ENCODE measurements at regions not wholly inside any gene's neighbourhood (a gene's known extent, or its start where the extent isn't known, plus 50 kb on each side); places are given as distances from the start of the nearest gene placed in this dataset.

- no peak for DNase-seq (ENCODE audit: low read depth, low spot score)
- Histone ChIP-seq H3K27me3 (ENCODE audit: control insufficient read depth, insufficient read depth, low read length) (no peaks in the 10 kb centered on the region), H3K36me3 (ENCODE audit: control insufficient read depth, insufficient read depth, low read length) (no peaks in the 10 kb centered on the region), H3K9me3 (ENCODE audit: control insufficient read depth, insufficient read depth, low read length) (no peaks in the 10 kb centered on the region), H3K4me3 (ENCODE audit: low read length) (no peak overlapping the region), H3K4me1 (ENCODE audit: control insufficient read depth, insufficient read depth, low read length) (no peaks in the 10 kb centered on the region), H3K27ac (ENCODE audit: low read length) (no peak overlapping the region)
- WGBS (ENCODE audit: insufficient coverage, insufficient read length): no CpG with 5 or more reads among the region's 9 CpGs
These were observed 121.4 kb upstream of the CHST15 start for GRCh38 chr10:124214610-124215375.

GRCh38 chr10:124213899-124214510, 120.6 kb upstream of the CHST15 start:
- Histone ChIP-seq H3K4me1 (ENCODE audit: control insufficient read depth, insufficient read depth, low read length) (no peaks in the 10 kb centered on the region), H3K9me3 (ENCODE audit: control insufficient read depth, insufficient read depth, low read length) (no peaks in the 10 kb centered on the region), H3K27ac (ENCODE audit: low read length) (no peak overlapping the region), H3K27me3 (ENCODE audit: control insufficient read depth, insufficient read depth, low read length) (no peaks in the 10 kb centered on the region), H3K36me3 (ENCODE audit: control insufficient read depth, insufficient read depth, low read length) (no peaks in the 10 kb centered on the region), H3K4me3 (ENCODE audit: low read length) (no peak overlapping the region)
- no CpG with 5 or more reads among the region's 9 CpGs for WGBS (ENCODE audit: insufficient coverage, insufficient read length)
- no peak for DNase-seq (ENCODE audit: low read depth, low spot score)

- WGBS (ENCODE audit: insufficient coverage, insufficient read length): no CpG with 5 or more reads among the region's 2 CpGs
- Histone ChIP-seq H3K27ac (ENCODE audit: low read length) (no peak overlapping the region), H3K27me3 (ENCODE audit: control insufficient read depth, insufficient read depth, low read length) (no peaks in the 10 kb centered on the region), H3K9me3 (ENCODE audit: control insufficient read depth, insufficient read depth, low read length) (no peaks in the 10 kb centered on the region), H3K4me3 (ENCODE audit: low read length) (no peak overlapping the region), H3K36me3 (ENCODE audit: control insufficient read depth, insufficient read depth, low read length) (no peaks in the 10 kb centered on the region), H3K4me1 (ENCODE audit: control insufficient read depth, insufficient read depth, low read length) (no peaks in the 10 kb centered on the region)
- DNase-seq (ENCODE audit: low read depth, low spot score): no peak
These were observed 120.1 kb upstream of the CHST15 start for GRCh38 chr10:124213471-124213870.

- no peaks in the 10 kb centered on the region for H3K27me3 ChIP-seq (ENCODE audit: control insufficient read depth, insufficient read depth, low read length)
- no peak overlapping the region for H3K27ac ChIP-seq (ENCODE audit: low read length)
- no peaks in the 10 kb centered on the region for H3K4me1 ChIP-seq (ENCODE audit: control insufficient read depth, insufficient read depth, low read length)
- no CpG with 5 or more reads among the region's 9 CpGs for WGBS (ENCODE audit: insufficient coverage, insufficient read length)
- no peak for DNase-seq (ENCODE audit: low read depth, low spot score)
- H3K4me3 ChIP-seq (ENCODE audit: low read length): no peak overlapping the region
- no peaks in the 10 kb centered on the region for H3K36me3 ChIP-seq (ENCODE audit: control insufficient read depth, insufficient read depth, low read length)
- no peaks in the 10 kb centered on the region for H3K9me3 ChIP-seq (ENCODE audit: control insufficient read depth, insufficient read depth, low read length)
These were observed 119.3 kb upstream of the CHST15 start for GRCh38 chr10:124212702-124213101.

- H3K36me3 ChIP-seq (ENCODE audit: control insufficient read depth, insufficient read depth, low read length): no peaks in the 10 kb centered on the region
- no peaks in the 10 kb centered on the region for H3K27me3 ChIP-seq (ENCODE audit: control insufficient read depth, insufficient read depth, low read length)
- DNase-seq (ENCODE audit: low read depth, low spot score): no peak
- H3K4me3 ChIP-seq (ENCODE audit: low read length): no peak overlapping the region
- WGBS (ENCODE audit: insufficient coverage, insufficient read length): no CpG with 5 or more reads among the region's 8 CpGs
- no peak overlapping the region for H3K27ac ChIP-seq (ENCODE audit: low read length)
- H3K4me1 ChIP-seq (ENCODE audit: control insufficient read depth, insufficient read depth, low read length): no peaks in the 10 kb centered on the region
- H3K9me3 ChIP-seq (ENCODE audit: control insufficient read depth, insufficient read depth, low read length): no peaks in the 10 kb centered on the region
These were observed 118.5 kb upstream of the CHST15 start for GRCh38 chr10:124211921-124212320.

- no peak overlapping the region for H3K27ac ChIP-seq (ENCODE audit: low read length)
- WGBS (ENCODE audit: insufficient coverage, insufficient read length): no CpG with 5 or more reads among the region's 1 CpG
- no peak overlapping the region for H3K4me3 ChIP-seq (ENCODE audit: low read length)
- no peak for DNase-seq (ENCODE audit: low read depth, low spot score)
- H3K4me1 ChIP-seq (ENCODE audit: control insufficient read depth, insufficient read depth, low read length): no peaks in the 10 kb centered on the region
- H3K36me3 ChIP-seq (ENCODE audit: control insufficient read depth, insufficient read depth, low read length): no peaks in the 10 kb centered on the region
- no peaks in the 10 kb centered on the region for H3K27me3 ChIP-seq (ENCODE audit: control insufficient read depth, insufficient read depth, low read length)
- no peaks in the 10 kb centered on the region for H3K9me3 ChIP-seq (ENCODE audit: control insufficient read depth, insufficient read depth, low read length)
These were observed 116.9 kb upstream of the CHST15 start for GRCh38 chr10:124210263-124210662.

- Histone ChIP-seq H3K9me3 (ENCODE audit: control insufficient read depth, insufficient read depth, low read length) (no peaks in the 10 kb centered on the region), H3K27me3 (ENCODE audit: control insufficient read depth, insufficient read depth, low read length) (no peaks in the 10 kb centered on the region), H3K36me3 (ENCODE audit: control insufficient read depth, insufficient read depth, low read length) (no peaks in the 10 kb centered on the region), H3K27ac (ENCODE audit: low read length) (no peak overlapping the region), H3K4me3 (ENCODE audit: low read length) (no peak overlapping the region), H3K4me1 (ENCODE audit: control insufficient read depth, insufficient read depth, low read length) (no peaks in the 10 kb centered on the region)
- no CpG with 5 or more reads among the region's 5 CpGs for WGBS (ENCODE audit: insufficient coverage, insufficient read length)
- DNase-seq (ENCODE audit: low read depth, low spot score): no peak
These were observed 114.0 kb upstream of the CHST15 start for GRCh38 chr10:124207391-124207790.

GRCh38 chr10:124206616-124207015, 113.2 kb upstream of the CHST15 start:
- Histone ChIP-seq H3K27me3 (ENCODE audit: control insufficient read depth, insufficient read depth, low read length) (no peaks in the 10 kb centered on the region), H3K9me3 (ENCODE audit: control insufficient read depth, insufficient read depth, low read length) (no peaks in the 10 kb centered on the region), H3K4me1 (ENCODE audit: control insufficient read depth, insufficient read depth, low read length) (no peaks in the 10 kb centered on the region), H3K27ac (ENCODE audit: low read length) (no peak overlapping the region), H3K4me3 (ENCODE audit: low read length) (no peak overlapping the region), H3K36me3 (ENCODE audit: control insufficient read depth, insufficient read depth, low read length) (no peaks in the 10 kb centered on the region)
- WGBS (ENCODE audit: insufficient coverage, insufficient read length): no CpG with 5 or more reads among the region's 4 CpGs
- DNase-seq (ENCODE audit: low read depth, low spot score): no peak

GRCh38 chr10:124205432-124205831, 112.0 kb upstream of the CHST15 start:
- Histone ChIP-seq H3K27ac (ENCODE audit: low read length) (no peak overlapping the region), H3K36me3 (ENCODE audit: control insufficient read depth, insufficient read depth, low read length) (no peaks in the 10 kb centered on the region), H3K4me1 (ENCODE audit: control insufficient read depth, insufficient read depth, low read length) (no peaks in the 10 kb centered on the region), H3K4me3 (ENCODE audit: low read length) (no peak overlapping the region), H3K27me3 (ENCODE audit: control insufficient read depth, insufficient read depth, low read length) (no peaks in the 10 kb centered on the region), H3K9me3 (ENCODE audit: control insufficient read depth, insufficient read depth, low read length) (no peaks in the 10 kb centered on the region)
- DNase-seq (ENCODE audit: low read depth, low spot score): no peak
- no CpG with 5 or more reads among the region's 1 CpG for WGBS (ENCODE audit: insufficient coverage, insufficient read length)

GRCh38 chr10:124204726-124205125, 111.3 kb upstream of the CHST15 start:
- Histone ChIP-seq H3K36me3 (ENCODE audit: control insufficient read depth, insufficient read depth, low read length) (no peaks in the 10 kb centered on the region), H3K27ac (ENCODE audit: low read length) (no peak overlapping the region), H3K9me3 (ENCODE audit: control insufficient read depth, insufficient read depth, low read length) (no peaks in the 10 kb centered on the region), H3K4me3 (ENCODE audit: low read length) (no peak overlapping the region), H3K27me3 (ENCODE audit: control insufficient read depth, insufficient read depth, low read length) (no peaks in the 10 kb centered on the region), H3K4me1 (ENCODE audit: control insufficient read depth, insufficient read depth, low read length) (no peaks in the 10 kb centered on the region)
- DNase-seq (ENCODE audit: low read depth, low spot score): no peak
- WGBS (ENCODE audit: insufficient coverage, insufficient read length): no CpG with 5 or more reads among the region's 3 CpGs

GRCh38 chr10:124200011-124200410, 106.6 kb upstream of the CHST15 start:
- Histone ChIP-seq H3K27me3 (ENCODE audit: control insufficient read depth, insufficient read depth, low read length) (no peaks in the 10 kb centered on the region), H3K27ac (ENCODE audit: low read length) (no peak overlapping the region)
- WGBS (ENCODE audit: insufficient coverage, insufficient read length): no CpG with 5 or more reads among the region's 4 CpGs

More at GRCh38 chr10:124200011-124200410, 106.6 kb upstream of the CHST15 start:
- H3K36me3 ChIP-seq (ENCODE audit: control insufficient read depth, insufficient read depth, low read length): no peaks in the 10 kb centered on the region
- no peaks in the 10 kb centered on the region for H3K4me1 ChIP-seq (ENCODE audit: control insufficient read depth, insufficient read depth, low read length)
- H3K4me3 ChIP-seq (ENCODE audit: low read length): no peak overlapping the region
- DNase-seq (ENCODE audit: low read depth, low spot score): no peak
- no peaks in the 10 kb centered on the region for H3K9me3 ChIP-seq (ENCODE audit: control insufficient read depth, insufficient read depth, low read length)

Data from iPS DF 6.9 (cell line).